Stimulated activated naive CD8-positive, alpha-beta T cell treated with anti-CD3 and anti-CD28 coated beads, Interleukin-15, Interleukin-2, amounts not matched to agents 100 U/mL and 50 U/mL, for 24 hours (primary cell): ENCODE measurements at regions not wholly inside any gene's neighbourhood (a gene's known extent, or its start where the extent isn't known, plus 50 kb on each side); places are given as distances from the start of the nearest gene placed in this dataset.
"Not testable (repeated sequence)": the region's sequence is repeated elsewhere in the genome, so short reads cannot be mapped to it uniquely, and the experiment has no call there.

ENCODE experiments used
- ATAC-seq: fragments of 150-1000 bp; cut with Tn5 transposase; one replicate; pipeline ENCODE4 v1.10.0; 2021
- DNase-seq: peaks from one replicate; pipeline ENCODE4 v3.0.0; 2021

GRCh38 chr11:97685695-97686094 lies 1295.9 kb downstream of the JRKL start:
- ATAC-seq (no peak), DNase-seq (no peak)

GRCh38 chr11:97687111-97687510 lies 1297.3 kb downstream of the JRKL start:
- DNase-seq, result no peak

DNA sequence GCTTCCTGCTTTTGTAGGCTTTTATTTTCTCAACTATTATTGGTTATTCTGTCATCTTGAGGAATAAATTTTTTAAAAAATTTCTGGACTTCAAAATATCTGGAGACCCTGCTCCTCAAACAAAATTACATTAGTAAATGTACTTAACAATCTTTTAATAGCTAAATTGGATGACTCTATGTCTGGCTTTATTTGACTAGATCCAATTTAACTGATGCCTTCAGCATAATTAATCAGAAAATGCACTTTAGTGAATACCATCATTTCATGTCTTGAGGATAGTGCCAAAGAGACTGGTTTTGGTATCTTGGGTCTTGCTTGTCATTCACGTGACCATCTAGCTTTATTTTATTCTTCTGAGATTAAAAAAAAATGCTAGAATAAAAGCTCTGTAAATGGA lies 1301.2 kb downstream of the JRKL start:
- no peak for DNase-seq
- no peak for ATAC-seq

More at GRCh38 chr11:97687111-97687510, 1297.3 kb downstream of the JRKL start:
- ATAC-seq, result no peak

DNA sequence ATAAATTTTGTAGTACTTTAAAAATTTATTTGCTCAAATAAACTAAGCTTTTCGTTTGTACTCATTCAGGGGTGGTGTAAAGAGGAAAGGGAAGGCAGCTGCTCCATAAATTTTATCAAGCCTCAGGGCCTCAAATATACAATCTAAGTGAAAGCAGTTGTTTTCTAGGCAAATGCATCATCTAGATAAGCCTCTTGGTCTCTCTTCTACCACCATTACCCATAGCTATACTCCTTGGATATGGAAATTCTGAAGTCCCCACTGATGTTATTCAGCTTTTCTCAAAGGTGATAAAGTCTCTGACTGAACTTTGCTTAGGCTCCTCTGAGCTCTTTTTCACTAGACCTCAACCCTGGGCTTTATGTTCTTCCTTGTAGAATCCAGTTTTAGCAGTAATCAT lies 1313.1 kb downstream of the JRKL start:
- no peak for ATAC-seq
- no peak for DNase-seq

GRCh38 chr11:97703851-97704250 lies 1314.0 kb downstream of the JRKL start:
- DNase-seq (no peak), ATAC-seq (no peak)

DNA sequence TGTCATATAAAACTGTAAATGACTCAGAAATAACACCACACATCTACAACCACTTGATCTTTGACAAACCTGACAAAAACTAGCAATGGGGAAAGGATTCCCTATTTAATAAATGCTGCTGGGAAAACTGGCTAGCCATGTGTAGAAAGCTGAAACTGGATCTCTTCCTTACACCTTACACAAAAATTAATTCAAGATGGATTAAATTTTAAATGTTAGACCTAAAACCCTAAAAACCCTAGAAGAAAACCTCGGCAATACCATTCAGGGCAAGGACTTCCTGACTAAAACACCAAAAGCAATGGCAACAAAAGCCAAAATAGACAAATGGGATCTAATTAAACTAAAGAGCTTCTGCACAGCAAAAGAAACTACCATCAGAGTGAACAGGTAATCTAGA lies 1315.3 kb upstream of the CNTN5 start:
- not testable (repeated sequence) for ATAC-seq, DNase-seq

DNA sequence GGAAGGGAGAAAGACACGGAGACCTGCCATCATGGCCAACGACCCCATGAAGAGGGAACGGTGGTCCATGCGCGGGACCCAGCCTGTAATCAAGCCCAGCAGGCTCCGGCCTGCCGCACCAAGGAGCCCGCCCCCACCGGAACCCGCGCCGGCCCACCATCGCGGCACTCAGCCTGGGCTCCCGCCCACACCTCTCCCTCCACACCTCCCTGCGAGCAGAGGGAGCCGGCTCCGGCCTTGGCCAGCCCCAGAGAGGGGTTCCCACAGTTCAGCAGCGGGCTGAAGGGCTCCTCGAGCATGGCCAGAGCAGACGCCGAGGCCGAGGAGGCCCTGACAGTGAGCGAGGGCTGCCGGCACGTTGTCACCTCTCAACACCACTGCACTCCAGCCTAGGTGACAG lies 1302.8 kb upstream of the CNTN5 start:
- DNase-seq (no peak), ATAC-seq (no peak)

- DNase-seq, result no peak
- no peak for ATAC-seq
Measured at GRCh38 chr11:97722065-97722464, 1298.7 kb upstream of the CNTN5 start.

- ATAC-seq, result no peak
- no peak for DNase-seq
Measured at GRCh38 chr11:97722721-97723120, 1298.0 kb upstream of the CNTN5 start.

DNA sequence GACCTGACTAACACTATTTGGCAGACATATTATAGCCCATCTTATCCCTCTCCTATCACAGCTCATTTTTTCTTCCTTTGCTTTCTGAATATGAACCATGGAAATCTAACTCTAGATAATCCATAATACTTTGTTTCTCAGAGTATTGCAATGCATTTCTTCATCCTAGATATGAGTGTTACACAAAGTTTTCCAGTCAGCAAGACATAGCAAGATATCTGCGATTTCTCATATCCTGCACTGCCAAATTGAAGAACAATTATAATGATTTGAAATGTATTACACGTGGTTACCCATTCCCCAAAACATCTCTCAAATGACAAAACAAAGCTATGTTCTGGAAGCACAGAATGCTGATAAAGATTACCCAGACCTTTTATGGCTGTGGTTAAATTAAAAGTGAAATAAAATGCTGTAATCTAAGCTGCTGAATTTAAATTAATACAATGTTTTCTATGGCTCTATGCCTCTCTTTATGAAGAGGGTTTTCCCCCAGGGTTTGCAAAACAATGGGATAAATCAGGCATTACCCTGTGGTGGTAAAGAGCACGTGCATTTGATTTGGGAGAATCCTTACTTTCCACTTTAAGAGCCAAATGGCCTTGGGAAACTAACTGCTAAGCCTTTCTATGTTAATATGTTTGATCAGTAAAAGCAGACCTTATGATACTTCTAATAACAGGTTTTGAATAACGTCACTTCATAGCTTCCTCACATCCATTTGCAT lies 1291.0 kb upstream of the CNTN5 start:
- no peak for DNase-seq
- no peak for ATAC-seq

DNA sequence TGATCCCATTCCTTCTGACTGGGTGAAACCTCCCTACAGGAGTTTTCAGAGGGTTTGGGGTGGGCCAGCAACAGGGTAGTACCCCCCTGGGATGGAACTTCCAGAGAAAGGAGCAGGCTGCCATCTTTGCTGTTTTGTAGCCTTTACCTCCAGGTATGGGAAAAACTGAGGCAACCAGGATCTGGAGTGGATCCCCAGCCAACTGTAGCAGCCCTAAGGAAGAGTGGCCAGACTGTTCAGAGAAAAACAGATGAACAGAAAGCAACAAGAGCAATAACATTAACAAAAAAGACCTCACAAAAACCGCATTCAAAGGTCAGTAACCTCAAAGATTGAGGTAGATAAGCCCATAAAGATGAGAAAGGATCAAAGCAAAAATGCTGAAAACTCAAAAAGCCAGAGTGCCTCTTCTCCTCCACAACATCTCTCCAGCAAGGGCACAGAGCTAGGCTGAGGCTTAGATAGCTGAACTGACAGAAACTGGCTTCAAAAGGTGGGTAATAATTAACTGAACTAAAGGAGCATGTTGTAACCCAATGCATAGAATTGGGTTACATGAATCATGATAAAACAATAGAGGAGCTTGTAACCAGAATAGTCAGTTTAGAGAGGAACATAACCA lies 1288.6 kb upstream of the CNTN5 start:
- no peak for ATAC-seq
- DNase-seq, result no peak

DNA sequence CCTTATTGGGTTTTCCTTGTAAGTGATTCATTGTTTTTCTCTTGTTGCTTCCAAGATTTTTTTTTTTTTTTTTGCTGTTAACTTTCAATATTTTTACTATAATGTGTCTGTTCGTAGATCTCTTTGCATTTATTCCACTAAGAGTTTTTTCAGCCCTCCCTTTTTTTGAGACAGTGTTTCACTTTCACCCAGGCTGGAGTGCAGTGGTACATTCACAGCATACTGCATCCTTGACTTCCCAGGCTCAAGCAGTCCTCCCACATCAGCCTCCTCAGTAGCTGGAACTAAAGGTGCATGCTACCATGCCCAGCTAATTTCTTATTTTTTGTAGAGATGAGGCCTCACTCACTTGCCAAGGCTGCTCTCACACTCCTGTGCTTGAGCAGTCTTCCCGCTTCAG lies 1282.0 kb upstream of the CNTN5 start:
- ATAC-seq (no peak), DNase-seq (no peak)

DNA sequence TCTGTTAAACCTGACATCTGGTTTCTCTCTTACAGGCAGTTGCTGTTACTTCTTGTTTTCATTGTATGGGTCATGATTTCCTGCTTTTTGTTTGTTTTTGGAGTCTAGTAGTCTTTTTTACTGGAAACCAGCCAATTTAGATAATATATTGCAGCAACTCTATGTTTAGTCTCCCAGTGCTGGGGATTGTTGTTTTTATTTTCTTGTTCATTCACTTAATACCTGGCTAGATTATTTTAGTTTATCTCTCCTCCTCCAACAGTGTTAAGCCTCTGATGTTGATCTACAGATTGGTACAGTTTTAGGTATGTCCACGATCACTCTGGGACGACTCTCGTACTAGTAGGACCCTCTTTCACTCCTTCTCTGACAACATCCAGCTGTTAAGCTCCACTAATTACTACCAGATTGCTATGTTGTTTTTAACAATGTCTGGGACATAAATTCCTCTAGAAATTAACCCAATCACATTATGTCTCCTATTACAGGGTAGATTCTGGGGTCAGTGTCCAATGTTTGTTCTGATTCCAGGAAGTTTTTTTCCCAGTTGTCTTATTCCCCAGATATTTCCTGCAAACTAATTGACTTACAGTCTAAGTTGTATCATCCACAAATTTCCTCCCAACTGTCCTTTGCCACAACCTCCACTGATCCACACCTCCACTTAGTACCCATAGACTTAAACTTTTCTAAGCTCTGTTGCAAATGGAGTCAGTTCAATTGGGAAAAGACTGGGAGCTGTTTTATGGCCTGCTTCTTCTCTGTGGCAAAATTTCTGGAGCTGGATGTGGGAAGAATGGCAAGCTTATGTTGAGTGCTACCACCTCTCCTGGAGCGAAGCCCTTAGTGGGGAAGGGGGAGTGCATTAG lies 1280.6 kb upstream of the CNTN5 start:
- ATAC-seq (no peak), DNase-seq (no peak)

GRCh38 chr11:97740801-97741151 lies 1280.0 kb upstream of the CNTN5 start:
- ATAC-seq (no peak), DNase-seq (no peak)

DNA sequence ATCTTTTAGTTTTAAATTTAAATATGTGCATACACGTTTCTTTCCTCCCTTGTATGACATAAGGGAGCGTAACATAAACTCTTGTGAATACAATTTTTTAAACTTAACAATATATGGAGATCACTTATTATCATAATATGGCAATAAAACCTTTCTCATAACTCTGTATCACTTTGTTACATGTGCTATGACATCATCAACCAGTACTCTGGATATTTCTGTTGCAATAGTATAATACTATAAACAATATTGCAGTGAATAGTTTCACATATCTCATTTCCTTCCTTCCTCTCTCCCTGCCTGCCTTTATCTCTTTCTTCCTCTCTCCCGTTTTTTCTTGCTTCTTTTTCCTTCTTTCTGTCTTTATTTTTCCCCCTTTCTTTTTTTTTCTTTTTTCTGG lies 1278.0 kb upstream of the CNTN5 start:
- DNase-seq (no peak), ATAC-seq (no peak)

DNA sequence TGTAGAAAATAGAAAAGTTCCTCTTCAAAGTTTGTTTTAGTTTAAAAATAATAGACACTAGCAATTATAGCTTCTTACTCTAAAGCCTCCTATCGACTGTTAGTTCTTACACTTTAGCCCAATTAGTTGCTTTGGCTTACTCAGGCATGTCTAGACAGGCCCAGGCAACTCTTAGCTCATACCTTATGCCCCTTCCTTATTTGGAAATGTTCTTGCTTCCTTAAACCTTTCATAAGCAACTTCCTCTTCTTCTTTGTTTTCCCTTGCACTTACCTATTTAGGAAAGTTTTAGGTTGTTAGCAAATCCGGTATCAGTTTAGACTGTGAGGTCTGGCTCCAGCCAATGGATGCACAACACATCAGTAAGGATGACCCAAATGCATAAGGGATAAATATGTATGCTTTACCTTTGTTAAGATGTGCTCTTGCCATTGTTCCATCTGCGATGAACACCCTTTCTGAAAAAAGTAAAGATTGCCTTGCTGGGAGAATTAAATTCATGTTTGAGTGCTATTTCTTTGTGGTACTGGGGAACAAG lies 1277.5 kb upstream of the CNTN5 start:
- DNase-seq, result no peak
- ATAC-seq, result no peak

DNA sequence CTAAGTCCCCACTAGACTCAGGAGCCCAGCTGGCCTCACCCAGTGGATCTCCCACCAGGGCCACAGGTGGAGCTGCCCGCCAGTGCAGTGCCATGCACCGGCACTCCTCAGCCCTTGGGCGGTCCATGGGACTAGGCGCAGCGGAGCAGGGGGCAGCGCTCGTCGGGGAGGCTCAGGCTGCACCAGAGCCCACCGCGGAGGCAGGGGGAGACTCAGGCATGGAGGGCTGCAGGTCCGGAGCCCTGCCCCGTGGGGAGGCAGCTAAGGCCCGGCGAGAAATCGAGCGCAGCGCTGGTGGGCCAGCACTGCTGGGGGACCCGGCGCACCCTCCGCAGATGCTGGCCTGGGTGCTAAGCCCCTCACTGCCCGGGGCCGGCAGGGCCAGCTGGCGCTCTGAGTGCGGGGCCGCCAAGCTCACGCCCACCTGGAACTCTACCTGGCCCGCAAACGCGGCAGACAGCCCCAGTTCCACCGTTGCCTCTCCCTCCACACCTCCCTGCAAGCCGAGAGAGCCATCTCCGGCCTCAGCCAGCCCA lies 1275.2 kb upstream of the CNTN5 start:
- DNase-seq (no peak), ATAC-seq (no peak)

DNA sequence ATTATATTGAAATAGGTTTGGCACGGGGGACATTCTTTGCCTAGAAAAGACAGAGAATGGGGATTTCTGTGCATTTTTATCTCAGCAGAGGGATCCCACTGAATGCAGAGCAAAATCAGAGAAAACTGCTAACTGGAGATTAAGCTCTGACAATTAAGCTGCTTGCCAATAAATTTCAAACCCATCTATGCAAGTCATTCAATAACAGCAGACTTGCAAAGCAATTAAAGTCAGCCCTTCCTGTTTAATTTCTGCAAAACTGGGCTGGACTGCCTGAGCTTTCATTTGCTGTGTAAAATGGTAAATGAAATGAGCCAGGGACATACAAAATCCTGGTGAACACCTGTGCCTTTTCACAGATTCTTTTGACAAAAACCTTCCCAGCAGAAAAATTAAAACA lies 1273.9 kb upstream of the CNTN5 start:
- DNase-seq (no peak), ATAC-seq (no peak)

- DNase-seq (no peak), ATAC-seq (no peak)
Measured at GRCh38 chr11:97751405-97751804, 1269.3 kb upstream of the CNTN5 start.

DNA sequence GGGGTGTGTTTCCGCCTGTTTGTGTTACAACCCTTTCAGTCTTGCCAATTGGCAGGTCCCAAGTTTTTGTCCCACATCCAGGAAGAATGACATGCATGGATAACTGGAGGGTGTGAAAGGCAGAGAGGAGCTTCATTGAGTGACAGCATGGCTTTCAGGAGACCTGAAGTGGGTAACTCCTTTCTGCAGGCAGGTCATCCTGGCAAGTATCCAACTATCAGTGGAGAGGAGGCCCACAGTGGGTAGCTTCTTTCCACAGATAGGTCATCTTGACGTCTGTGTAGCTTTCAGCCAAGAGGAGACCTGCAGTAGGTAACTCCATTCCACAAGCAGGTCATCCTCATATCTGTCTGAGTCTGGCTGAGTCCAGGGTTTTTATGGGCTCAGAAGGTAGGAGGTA lies 1268.8 kb upstream of the CNTN5 start:
- DNase-seq (no peak), ATAC-seq (no peak)

- no peak for DNase-seq
- ATAC-seq, result no peak
Measured at GRCh38 chr11:97754976-97755375, 1265.8 kb upstream of the CNTN5 start.

DNA sequence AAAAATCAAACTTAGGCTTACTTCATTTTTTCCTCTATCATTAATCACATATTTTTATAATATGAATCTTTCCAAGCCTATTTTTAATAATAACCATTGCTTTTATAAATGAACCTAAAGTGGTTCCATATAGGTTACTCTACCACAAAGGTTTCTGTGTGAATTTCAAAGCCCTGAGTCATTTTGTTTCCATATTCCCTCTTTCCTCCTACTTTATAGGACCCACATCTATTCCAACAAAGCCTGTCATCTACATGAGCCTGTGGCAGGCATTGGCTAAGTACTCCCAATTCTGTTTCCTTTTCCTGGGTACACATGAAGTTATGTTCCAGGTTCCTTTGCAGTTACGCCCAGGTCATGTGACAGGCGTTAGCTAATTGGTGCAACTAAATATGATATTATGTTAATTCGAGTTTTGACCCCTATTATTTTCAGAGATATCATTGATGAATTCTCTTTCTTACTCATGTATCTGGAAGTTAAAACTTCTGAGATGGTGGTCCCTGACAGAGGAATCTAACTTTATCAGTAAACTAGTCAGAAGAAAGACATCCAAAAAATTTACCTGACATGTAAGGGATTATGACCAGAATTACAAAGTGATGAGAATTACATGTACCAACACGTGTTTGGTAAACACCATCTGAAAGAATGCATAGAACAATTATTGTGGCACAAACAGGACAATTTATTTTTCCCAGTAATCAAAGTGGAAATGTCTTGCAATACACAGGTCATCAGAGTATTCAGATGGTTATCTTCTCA lies 1264.0 kb upstream of the CNTN5 start:
- no peak for DNase-seq
- ATAC-seq, result no peak
